AG04449 (cell line): ENCODE measurements at regions not wholly inside any gene's neighbourhood (a gene's known extent, or its start where the extent isn't known, plus 50 kb on each side); places are given as distances from the start of the nearest gene placed in this dataset.

ENCODE experiments used
- CTCF ChIA-PET: fragments of 350-600 bp; formaldehyde crosslinking; extraction: SDS; loops from one replicate; lab custom pipeline; 2021; ENCODE audit warnings: antibody characterized with exemption; lab: Yijun Ruan, JAX
- POLR2A ChIA-PET: fragments of 400-600, 350-600 bp; formaldehyde crosslinking; extraction: SDS; loops from one replicate; lab custom pipeline; 2020; ENCODE audit warnings: antibody characterized with exemption, inconsistent platforms; lab: Yijun Ruan, JAX
- DNase-seq: peaks from one replicate; pipeline ENCODE4 v3.0.0-alpha.2; 2010; ENCODE audit warnings: low read depth, low spot score
- H3K4me3 ChIP-seq: 2 replicates; pipeline ENCODE4 v1.5.1; 2011; ENCODE audit warnings: low read depth, mild to moderate bottlenecking, control low read depth, low read length
- TF ChIP-seq, protein P1 (sequence below): IDR thresholded peaks from one replicate; pipeline ENCODE4 v1.5.1; 2011; ENCODE audit warnings: mild to moderate bottlenecking, moderate library complexity, low read length, control low read depth, inconsistent platforms; ENCODE audit not compliant: insufficient read depth; ENCODE audit errors: missing control alignments

DNA sequence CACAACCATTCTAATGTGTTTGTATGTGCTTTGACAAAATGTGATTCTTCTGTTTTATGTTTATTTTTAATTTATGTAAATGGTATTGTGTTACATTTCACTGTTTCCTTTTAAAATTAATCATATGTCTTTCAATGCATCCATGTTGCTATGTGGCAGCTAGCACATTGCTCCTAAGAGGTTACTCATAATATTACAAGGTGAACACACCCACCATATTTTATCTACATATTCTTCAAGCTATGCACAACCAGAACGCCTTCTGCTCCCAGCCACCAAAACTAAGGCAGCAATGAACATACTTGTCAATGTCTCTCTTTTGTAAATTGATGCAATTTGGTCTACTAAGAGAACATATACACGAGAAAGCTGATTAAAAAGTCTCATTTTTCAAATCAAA lies 160.6 kb upstream of the OSR1 start:
- TF ChIP-seq, protein P1, sequence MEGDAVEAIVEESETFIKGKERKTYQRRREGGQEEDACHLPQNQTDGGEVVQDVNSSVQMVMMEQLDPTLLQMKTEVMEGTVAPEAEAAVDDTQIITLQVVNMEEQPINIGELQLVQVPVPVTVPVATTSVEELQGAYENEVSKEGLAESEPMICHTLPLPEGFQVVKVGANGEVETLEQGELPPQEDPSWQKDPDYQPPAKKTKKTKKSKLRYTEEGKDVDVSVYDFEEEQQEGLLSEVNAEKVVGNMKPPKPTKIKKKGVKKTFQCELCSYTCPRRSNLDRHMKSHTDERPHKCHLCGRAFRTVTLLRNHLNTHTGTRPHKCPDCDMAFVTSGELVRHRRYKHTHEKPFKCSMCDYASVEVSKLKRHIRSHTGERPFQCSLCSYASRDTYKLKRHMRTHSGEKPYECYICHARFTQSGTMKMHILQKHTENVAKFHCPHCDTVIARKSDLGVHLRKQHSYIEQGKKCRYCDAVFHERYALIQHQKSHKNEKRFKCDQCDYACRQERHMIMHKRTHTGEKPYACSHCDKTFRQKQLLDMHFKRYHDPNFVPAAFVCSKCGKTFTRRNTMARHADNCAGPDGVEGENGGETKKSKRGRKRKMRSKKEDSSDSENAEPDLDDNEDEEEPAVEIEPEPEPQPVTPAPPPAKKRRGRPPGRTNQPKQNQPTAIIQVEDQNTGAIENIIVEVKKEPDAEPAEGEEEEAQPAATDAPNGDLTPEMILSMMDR = no peak
- no peak for DNase-seq
- H3K4me3 ChIP-seq = no peak overlapping the region
- POLR2A ChIA-PET = no interaction called here
- CTCF ChIA-PET = no interaction called here

DNA sequence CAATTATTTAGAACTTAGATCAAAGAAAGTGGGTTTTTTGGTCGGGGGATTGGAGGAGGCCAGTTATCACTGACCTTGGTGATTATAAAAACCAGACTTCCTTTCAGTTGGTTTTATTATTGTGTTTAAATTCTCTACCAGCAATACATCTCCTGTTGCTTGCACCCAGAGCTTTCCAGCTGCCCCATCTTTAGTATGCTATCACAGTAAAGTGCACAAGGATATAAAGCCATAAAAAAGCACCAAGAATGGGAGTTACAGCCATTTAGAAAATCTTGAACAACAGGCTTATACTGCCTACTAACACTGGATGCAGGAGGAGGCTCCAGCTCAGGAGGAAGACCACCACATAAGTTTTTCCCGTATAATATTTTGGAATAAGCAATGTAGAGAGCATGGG lies 148.7 kb upstream of the OSR1 start:
- H3K4me3 ChIP-seq = no peak overlapping the region
- ChIA-PET CTCF (no interaction called here), POLR2A (no interaction called here)
- no peak for DNase-seq
- TF ChIP-seq, protein P1 = no peak

DNA sequence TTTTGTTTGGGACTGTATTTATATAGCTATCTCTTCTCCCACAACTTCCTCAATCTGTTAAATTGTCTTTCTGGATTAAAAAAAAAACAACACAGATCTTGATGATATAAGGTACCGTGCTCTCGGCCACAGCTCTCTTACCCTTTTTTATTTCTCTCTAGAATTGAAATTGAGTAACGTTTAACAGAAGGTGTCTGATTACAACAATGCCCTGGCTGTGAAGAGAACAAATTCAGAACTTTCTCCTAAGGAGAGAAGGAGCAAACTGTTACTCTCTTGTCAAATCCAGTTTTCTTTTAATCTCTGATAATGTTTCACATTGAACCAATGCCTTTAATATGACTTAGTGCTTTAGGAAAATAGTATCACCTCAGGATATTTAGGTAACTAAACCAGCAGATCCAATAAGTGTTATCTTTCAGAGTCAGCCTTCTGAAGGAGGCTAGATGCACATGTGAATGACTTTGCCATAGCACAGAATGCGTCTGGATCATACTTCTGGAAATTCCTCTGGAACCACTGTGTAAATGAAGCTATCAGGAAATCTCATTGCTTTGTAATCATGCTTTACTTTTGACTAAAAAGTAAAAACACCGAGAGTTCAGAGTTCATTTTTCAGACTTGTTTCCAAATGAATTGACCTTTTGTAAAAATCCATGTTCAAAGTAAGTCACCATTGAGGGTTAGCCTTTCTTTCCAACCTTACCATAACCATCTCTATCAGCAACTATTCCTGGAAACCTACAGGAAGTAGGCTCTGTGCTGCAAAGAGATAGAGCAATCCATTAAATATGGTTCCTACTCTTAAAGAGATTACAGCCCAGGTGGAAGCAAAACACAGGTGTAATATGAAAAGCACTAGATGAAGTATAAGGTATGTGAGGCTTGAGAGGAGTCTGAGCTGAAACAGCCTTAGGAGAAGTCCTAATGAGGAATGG lies 147.0 kb upstream of the OSR1 start:
- TF ChIP-seq, protein P1 = no peak
- DNase-seq = no peak
- POLR2A ChIA-PET = no interaction called here
- no peak overlapping the region for H3K4me3 ChIP-seq
- CTCF ChIA-PET = no interaction called here

DNA sequence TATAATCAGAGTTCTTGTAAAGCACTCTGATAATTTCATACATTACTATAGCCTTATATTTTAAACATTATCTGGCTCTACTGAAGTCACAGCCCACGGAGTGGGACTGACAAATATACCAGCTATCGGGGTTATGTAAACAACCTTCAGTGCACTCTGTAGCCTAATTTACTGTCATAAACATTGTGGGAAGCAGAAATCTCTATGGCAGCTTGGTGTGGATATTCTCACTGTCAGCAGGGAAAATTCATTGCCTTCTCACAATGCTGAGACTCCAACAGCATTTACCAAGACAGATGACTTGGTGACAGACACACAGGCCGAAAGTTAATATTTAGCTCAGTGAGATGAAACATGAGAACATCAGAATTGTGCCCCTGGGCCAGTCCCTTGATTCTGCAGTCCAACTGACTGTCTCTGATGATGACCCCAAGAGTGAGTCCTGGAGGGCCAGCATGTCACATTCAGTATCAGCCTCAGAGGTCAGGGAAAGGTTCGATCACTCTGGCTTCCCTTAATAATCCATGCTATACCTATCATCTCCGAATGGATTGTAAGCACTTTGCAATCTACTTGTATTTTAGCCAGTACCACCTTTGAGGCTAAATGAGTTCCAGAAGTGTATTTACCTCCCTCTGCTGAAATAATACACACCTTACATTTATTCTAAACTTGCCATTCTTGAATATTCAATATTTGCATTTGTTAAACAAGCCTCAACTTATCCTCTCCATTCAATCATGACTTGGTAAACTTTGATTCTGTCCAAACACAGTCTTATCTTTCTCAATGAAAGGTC lies 146.2 kb upstream of the OSR1 start:
- CTCF ChIA-PET = no interaction called here
- H3K4me3 ChIP-seq = no peak overlapping the region
- TF ChIP-seq, protein P1 = no peak
- DNase-seq = no peak
- POLR2A ChIA-PET = no interaction called here

DNA sequence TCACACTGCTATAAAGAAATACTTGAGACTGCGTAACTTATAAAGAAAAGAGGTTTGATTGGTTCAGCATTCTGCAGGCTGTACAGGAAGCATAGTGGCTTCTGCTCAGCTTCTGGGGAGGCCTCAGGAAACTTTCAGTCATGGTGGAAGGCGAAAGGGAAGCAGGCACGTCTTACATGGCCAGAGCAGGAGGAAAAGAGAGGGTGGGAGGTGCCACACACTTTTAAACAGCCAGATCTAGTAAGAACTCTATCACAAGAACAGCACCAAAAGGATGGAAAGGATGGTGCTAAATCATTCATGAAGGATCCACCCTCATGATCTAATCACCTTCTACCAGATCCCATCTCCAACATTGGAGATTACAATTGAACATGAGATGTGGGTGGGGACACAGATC lies 145.5 kb upstream of the OSR1 start:
- POLR2A ChIA-PET = no interaction called here
- no peak for DNase-seq
- no peak overlapping the region for H3K4me3 ChIP-seq
- CTCF ChIA-PET = no interaction called here
- TF ChIP-seq, protein P1 = no peak

DNA sequence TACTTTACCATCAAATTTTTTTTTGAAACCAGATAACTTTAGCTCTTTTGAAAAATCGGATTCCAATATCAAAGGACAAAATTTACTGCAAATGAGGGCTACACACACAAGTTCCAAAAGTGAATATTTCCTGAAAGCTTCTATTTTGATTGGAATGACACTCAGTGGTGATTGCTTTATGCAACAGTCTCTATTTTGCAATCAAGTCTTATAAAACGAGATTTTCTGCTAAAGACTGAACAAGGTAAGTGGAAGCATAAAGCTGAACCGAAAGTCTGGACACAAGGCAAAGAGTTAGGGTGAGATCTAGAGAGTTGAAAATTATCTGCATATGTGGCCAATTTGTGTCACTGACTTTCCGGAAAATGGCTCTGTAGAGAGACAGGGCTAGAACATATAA lies 145.0 kb upstream of the OSR1 start:
- TF ChIP-seq, protein P1 = no peak
- no peak for DNase-seq
- POLR2A ChIA-PET = no interaction called here
- no peak overlapping the region for H3K4me3 ChIP-seq
- CTCF ChIA-PET = no interaction called here
